Uterus (tissue), 2 donors: ENCODE measurements at regions not wholly inside any gene's neighbourhood (a gene's known extent, or its start where the extent isn't known, plus 50 kb on each side); places are given as distances from the start of the nearest gene placed in this dataset.

ENCODE experiments used
- CTCF ChIP-seq, 4 experiments: fragments of 200-600 bp in 2 of 4; fragments of 450-650 bp in 2 of 4; sonication (generic) in 2 of 4; IDR thresholded peaks; one replicate each; pipeline ENCODE4 v1.5.1; 2016 to 2019; ENCODE audit warnings: antibody characterized with exemption in 4 of 4, mild to moderate bottlenecking in 2 of 4, moderate library complexity in 1 of 4
- POLR2A ChIP-seq, 2 donors: fragments of 450-650 bp; IDR thresholded peaks; one replicate each; pipeline ENCODE4 v1.6.1; 2016; ENCODE audit warnings: antibody characterized with exemption in 2 of 2, mild to moderate bottlenecking in 1 of 2, moderate library complexity in 1 of 2

GRCh38 chr12:32021346-32021773 is 62.1 kb downstream of the RESF1 start:
- no peak for TF ChIP-seq CTCF (IDR thresholded peaks at IDR 0.05)
- TF ChIP-seq POLR2A (IDR thresholded peaks at IDR 0.05), result no peak
